Heart left ventricle (tissue), 13 donors: ENCODE measurements at regions not wholly inside any gene's neighbourhood (a gene's known extent, or its start where the extent isn't known, plus 50 kb on each side); places are given as distances from the start of the nearest gene placed in this dataset.

ENCODE experiments used
- POLR2A ChIP-seq, 2 donors: fragments of 450-650 bp; IDR thresholded peaks; one replicate each; pipeline ENCODE4 v1.6.1; 2017; ENCODE audit warnings: antibody characterized with exemption in 2 of 2, mild to moderate bottlenecking in 2 of 2, moderate library complexity in 2 of 2
- TF ChIP-seq, protein P1 (sequence below), 12 donors: fragments of 200-600 bp; sonication (generic) in 4 of 12; IDR thresholded peaks; one replicate each; pipeline versions ENCODE4 v1.5.0 to v1.8.0; 2018 to 2022; ENCODE audit warnings: antibody characterized with exemption in 12 of 12, mild to moderate bottlenecking in 5 of 12
- donor health status: ischemic (EF 13 %, LVEDD 7.1; RV severe dilation, severe dysfunction).
- donor health status: DM: no; HTN: yes; CAD: no.
- donor health status: DM: no; HTN: no; CAD: no.
- donor health status: ischemic (EF 25% LVEDD 6.9; RV normal size, moderate dysfunction).
- donor health status: ischemic (EF 25% LVEDD 5.7; RV mildly dilated, moderate dysfunction).
- donor health status: ischemic (EF 35%, LVEDD 5.7; RV mildly dilated, moderate dysfunction).
- donor health status: nonischemic (EF 11% LVEDD 7.7; RV severe dilation, severe dysfunction).
- donor health status: DM: yes; HTN: yes; CAD: no.
- donor health status: PGD.
- donor health status: ischemic (EF 29% LVEDD 5.4; RV normal size, mild dysfunction).
- donor health status: nonischemic (EF 23%, LVEDD 6.1; RV moderate dilation, normal function).

- no peak for TF ChIP-seq POLR2A (IDR thresholded peaks at IDR 0.05)
- TF ChIP-seq, protein P1, sequence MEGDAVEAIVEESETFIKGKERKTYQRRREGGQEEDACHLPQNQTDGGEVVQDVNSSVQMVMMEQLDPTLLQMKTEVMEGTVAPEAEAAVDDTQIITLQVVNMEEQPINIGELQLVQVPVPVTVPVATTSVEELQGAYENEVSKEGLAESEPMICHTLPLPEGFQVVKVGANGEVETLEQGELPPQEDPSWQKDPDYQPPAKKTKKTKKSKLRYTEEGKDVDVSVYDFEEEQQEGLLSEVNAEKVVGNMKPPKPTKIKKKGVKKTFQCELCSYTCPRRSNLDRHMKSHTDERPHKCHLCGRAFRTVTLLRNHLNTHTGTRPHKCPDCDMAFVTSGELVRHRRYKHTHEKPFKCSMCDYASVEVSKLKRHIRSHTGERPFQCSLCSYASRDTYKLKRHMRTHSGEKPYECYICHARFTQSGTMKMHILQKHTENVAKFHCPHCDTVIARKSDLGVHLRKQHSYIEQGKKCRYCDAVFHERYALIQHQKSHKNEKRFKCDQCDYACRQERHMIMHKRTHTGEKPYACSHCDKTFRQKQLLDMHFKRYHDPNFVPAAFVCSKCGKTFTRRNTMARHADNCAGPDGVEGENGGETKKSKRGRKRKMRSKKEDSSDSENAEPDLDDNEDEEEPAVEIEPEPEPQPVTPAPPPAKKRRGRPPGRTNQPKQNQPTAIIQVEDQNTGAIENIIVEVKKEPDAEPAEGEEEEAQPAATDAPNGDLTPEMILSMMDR (IDR thresholded peaks at IDR 0.05): no peak
Observed at GRCh38 chr10:33735464-33735923, 401.0 kb upstream of the NRP1 start.
